Esophagus squamous epithelium (tissue), 5 donors: ENCODE measurements at regions not wholly inside any gene's neighbourhood (a gene's known extent, or its start where the extent isn't known, plus 50 kb on each side); places are given as distances from the start of the nearest gene placed in this dataset.

Source experiments
- DNase-seq: peaks from one replicate; lab custom pipeline; 2025; lab: John Stamatoyannopoulos, UW
- H3K27ac ChIP-seq, 4 donors: fragments of 200-600 bp; sonication (generic); one replicate each; pipeline ENCODE4 v1.5.1; 2016 to 2019; ENCODE audit warnings: mild to moderate bottlenecking in 1 of 4
- H3K27me3 ChIP-seq, 4 donors: fragments of 200-600 bp; sonication (generic); 1 replicate in 3 of 4; 2 replicates in 1 of 4; pipeline versions ENCODE4 v1.5.1 to v1.6.0; 2017 to 2021; ENCODE audit warnings: antibody characterized with exemption in 1 of 4
- H3K36me3 ChIP-seq, 3 donors: fragments of 200-600 bp; sonication (generic); one replicate each; pipeline ENCODE4 v1.5.1; 2016 to 2019
- H3K4me1 ChIP-seq, 3 donors: fragments of 200-600 bp; sonication (generic); one replicate each; pipeline ENCODE4 v1.5.1; 2017 to 2019
- H3K4me3 ChIP-seq, 4 donors: fragments of 200-600 bp; sonication (generic); 1 replicate in 3 of 4; 2 replicates in 1 of 4; pipeline ENCODE4 v1.5.1; 2016 to 2019; ENCODE audit warnings: mild to moderate bottlenecking in 2 of 4, moderate library complexity in 1 of 4
- H3K9me3 ChIP-seq, 3 donors: fragments of 200-600 bp; sonication (generic); one replicate each; pipeline ENCODE4 v1.5.1; 2016 to 2019
- CTCF ChIP-seq, 6 experiments: fragments of 450-650 bp in 4 of 6; fragments of 200-600 bp in 2 of 6; sonication (generic) in 2 of 6; IDR thresholded peaks; one replicate each; pipeline ENCODE4 v1.5.1; 2016 to 2019; ENCODE audit warnings: antibody characterized with exemption in 6 of 6, mild to moderate bottlenecking in 4 of 6, moderate library complexity in 4 of 6
- POLR2A ChIP-seq, 4 donors: fragments of 450-650 bp; IDR thresholded peaks; one replicate each; pipeline ENCODE4 v1.6.1; 2017; ENCODE audit warnings: antibody characterized with exemption in 4 of 4, mild to moderate bottlenecking in 4 of 4, moderate library complexity in 3 of 4
- WGBS, 2 donors: methylation state at CpG; one replicate each; pipeline ENCODE4 v1.1.5; 2018; 5-methylcytosine and 5-hydroxymethylcytosine counted together
- intact Hi-C: fragments of 100-400 bp; cut with DNase I; formaldehyde crosslinking; loops from one replicate; pipeline ENCODE4 v1.15.0; 2022
- donor health status: DM: yes; HTN: yes; CAD: no.

GRCh38 chr3:21830541-21830940, 79.5 kb upstream of the ZNF385D start:
- no peak overlapping the region for H3K4me3 ChIP-seq
- 42 to 47% methylated on average over 2 of the region's 2 CpGs for WGBS, 2 donors
- H3K27ac ChIP-seq, result no peak overlapping the region
- no peak for TF ChIP-seq POLR2A (IDR thresholded peaks at IDR 0.05)
- no peak for TF ChIP-seq CTCF (IDR thresholded peaks at IDR 0.05)
- H3K4me1 ChIP-seq, result no peaks in the 10 kb centered on the region
- no peaks in the 10 kb centered on the region for H3K36me3 ChIP-seq
- DNase-seq, result no peak
- intact Hi-C loops, result no loop called here
- no peaks in the 10 kb centered on the region for H3K9me3 ChIP-seq
- H3K27me3 ChIP-seq, result no peaks in the 10 kb centered on the region

- intact Hi-C loops, result no loop called here
- WGBS, 2 donors, result 45 to 53% methylated on average over 2 of the region's 2 CpGs
Measured at GRCh38 chr3:21835264-21835663, 84.3 kb upstream of the ZNF385D start.

GRCh38 chr3:21836227-21836626, 85.2 kb upstream of the ZNF385D start:
- 72 to 74% methylated on average over 4 of the region's 4 CpGs for WGBS, 2 donors
- H3K27me3 ChIP-seq, result no peaks in the 10 kb centered on the region
- DNase-seq, result no peak
- no peak for TF ChIP-seq POLR2A (IDR thresholded peaks at IDR 0.05)
- TF ChIP-seq CTCF (IDR thresholded peaks at IDR 0.05), result no peak
- intact Hi-C loops, result no loop called here
- no peaks in the 10 kb centered on the region for H3K9me3 ChIP-seq
- H3K36me3 ChIP-seq, result no peaks in the 10 kb centered on the region
- H3K4me1 ChIP-seq, result no peaks in the 10 kb centered on the region
- H3K4me3 ChIP-seq, result no peak overlapping the region
- no peak overlapping the region for H3K27ac ChIP-seq

More at GRCh38 chr3:21835264-21835663, 84.3 kb upstream of the ZNF385D start:
- Histone ChIP-seq H3K4me3 (no peak overlapping the region), H3K27ac (no peak overlapping the region), H3K9me3 (no peaks in the 10 kb centered on the region), H3K4me1 (no peaks in the 10 kb centered on the region), H3K36me3 (no peaks in the 10 kb centered on the region), H3K27me3 (no peaks in the 10 kb centered on the region)
- TF ChIP-seq CTCF (IDR thresholded peaks at IDR 0.05) (no peak), POLR2A (IDR thresholded peaks at IDR 0.05) (no peak)
- no peak for DNase-seq

- Histone ChIP-seq H3K27ac (no peak overlapping the region), H3K27me3 (no peaks in the 10 kb centered on the region), H3K9me3 (no peaks in the 10 kb centered on the region), H3K4me1 (no peaks in the 10 kb centered on the region), H3K36me3 (no peaks in the 10 kb centered on the region), H3K4me3 (no peak overlapping the region)
- no peak for DNase-seq
- intact Hi-C loops, result no loop called here
- WGBS, 2 donors, result 57 to 75% methylated on average over 1 of the region's 1 CpG
- TF ChIP-seq CTCF (IDR thresholded peaks at IDR 0.05) (no peak), POLR2A (IDR thresholded peaks at IDR 0.05) (no peak)
Measured at GRCh38 chr3:21839176-21839575, 88.2 kb upstream of the ZNF385D start.

GRCh38 chr3:21839592-21839991, 88.6 kb upstream of the ZNF385D start:
- no peak overlapping the region for H3K4me3 ChIP-seq
- no peaks in the 10 kb centered on the region for H3K36me3 ChIP-seq
- no peak overlapping the region for H3K27ac ChIP-seq
- no peaks in the 10 kb centered on the region for H3K9me3 ChIP-seq
- no peak for DNase-seq
- TF ChIP-seq POLR2A (IDR thresholded peaks at IDR 0.05), result no peak
- no peak for TF ChIP-seq CTCF (IDR thresholded peaks at IDR 0.05)
- H3K27me3 ChIP-seq, result no peaks in the 10 kb centered on the region
- WGBS, 2 donors, result 96 to 100% methylated on average over 3 of the region's 3 CpGs
- intact Hi-C loops, result no loop called here
- H3K4me1 ChIP-seq, result no peaks in the 10 kb centered on the region
